Upper lobe of right lung (tissue), 1 donor: ENCODE measurements at regions not wholly inside any gene's neighbourhood (a gene's known extent, or its start where the extent isn't known, plus 50 kb on each side); places are given as distances from the start of the nearest gene placed in this dataset.

ENCODE experiments used
- ATAC-seq: fragments of 200-7000 bp; cut with Tn5 transposase; one replicate; pipeline ENCODE4 v1.9.1; 2020; ENCODE audit warnings: mild to moderate bottlenecking, moderate library complexity
- DNase-seq: peaks from one replicate; pipeline ENCODE4 v3.0.0-alpha.2; 2020
- H3K27ac ChIP-seq: fragments of 200-600 bp; one replicate; pipeline ENCODE4 v1.8.0; 2022
- H3K27me3 ChIP-seq: fragments of 200-600 bp; one replicate; pipeline ENCODE4 v1.8.0; 2022; ENCODE audit warnings: mild to moderate bottlenecking
- H3K36me3 ChIP-seq: fragments of 200-600 bp; one replicate; pipeline ENCODE4 v1.8.0; 2022
- H3K4me1 ChIP-seq: fragments of 200-600 bp; one replicate; pipeline ENCODE4 v1.8.0; 2022
- H3K4me3 ChIP-seq: fragments of 200-600 bp; one replicate; pipeline ENCODE4 v1.8.0; 2022; ENCODE audit warnings: mild to moderate bottlenecking
- H3K9me3 ChIP-seq: fragments of 200-600 bp; one replicate; pipeline ENCODE4 v1.8.0; 2022
- intact Hi-C: fragments of 100-400 bp; cut with DNase I; formaldehyde crosslinking; loops from one replicate; pipeline ENCODE4 v1.11.0; 2022
- TF ChIP-seq, protein P1 (sequence below): fragments of 200-600 bp; IDR thresholded peaks from one replicate; pipeline ENCODE4 v1.8.0; 2022; ENCODE audit warnings: antibody characterized with exemption
- donor health status: DM: no; HTN: yes; CAD: no; lungs with severe emphysema.

DNA sequence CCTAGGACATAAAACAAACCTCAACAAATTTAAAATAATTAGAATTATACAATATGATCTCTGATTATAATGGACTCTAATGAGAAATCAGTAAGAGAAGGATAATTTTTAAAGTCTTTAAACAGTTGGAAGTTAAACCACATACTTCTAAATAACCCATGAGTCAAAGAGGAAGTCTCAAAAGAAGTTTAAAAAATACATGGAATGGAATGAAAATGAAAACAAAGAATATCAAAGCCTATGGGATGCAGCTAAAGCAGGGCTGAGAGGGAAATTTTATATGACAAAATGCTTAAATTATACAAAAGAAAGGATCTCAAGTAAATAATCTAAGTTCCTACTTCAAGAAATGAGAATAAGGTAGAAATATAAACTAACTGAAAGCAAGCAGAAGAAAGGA lies 460.5 kb downstream of the RPS24 start:
- Histone ChIP-seq H3K4me3 (no peak overlapping the region), H3K9me3 (peaks cover 6% of the 10 kb centered on the region), H3K27me3 (no peaks in the 10 kb centered on the region), H3K36me3 (no peaks in the 10 kb centered on the region), H3K27ac (no peak overlapping the region), H3K4me1 (no peaks in the 10 kb centered on the region)
- TF ChIP-seq, protein P1, sequence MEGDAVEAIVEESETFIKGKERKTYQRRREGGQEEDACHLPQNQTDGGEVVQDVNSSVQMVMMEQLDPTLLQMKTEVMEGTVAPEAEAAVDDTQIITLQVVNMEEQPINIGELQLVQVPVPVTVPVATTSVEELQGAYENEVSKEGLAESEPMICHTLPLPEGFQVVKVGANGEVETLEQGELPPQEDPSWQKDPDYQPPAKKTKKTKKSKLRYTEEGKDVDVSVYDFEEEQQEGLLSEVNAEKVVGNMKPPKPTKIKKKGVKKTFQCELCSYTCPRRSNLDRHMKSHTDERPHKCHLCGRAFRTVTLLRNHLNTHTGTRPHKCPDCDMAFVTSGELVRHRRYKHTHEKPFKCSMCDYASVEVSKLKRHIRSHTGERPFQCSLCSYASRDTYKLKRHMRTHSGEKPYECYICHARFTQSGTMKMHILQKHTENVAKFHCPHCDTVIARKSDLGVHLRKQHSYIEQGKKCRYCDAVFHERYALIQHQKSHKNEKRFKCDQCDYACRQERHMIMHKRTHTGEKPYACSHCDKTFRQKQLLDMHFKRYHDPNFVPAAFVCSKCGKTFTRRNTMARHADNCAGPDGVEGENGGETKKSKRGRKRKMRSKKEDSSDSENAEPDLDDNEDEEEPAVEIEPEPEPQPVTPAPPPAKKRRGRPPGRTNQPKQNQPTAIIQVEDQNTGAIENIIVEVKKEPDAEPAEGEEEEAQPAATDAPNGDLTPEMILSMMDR: no peak
- intact Hi-C loops: no loop called here
- DNase-seq (no peak), ATAC-seq (no peak)

DNA sequence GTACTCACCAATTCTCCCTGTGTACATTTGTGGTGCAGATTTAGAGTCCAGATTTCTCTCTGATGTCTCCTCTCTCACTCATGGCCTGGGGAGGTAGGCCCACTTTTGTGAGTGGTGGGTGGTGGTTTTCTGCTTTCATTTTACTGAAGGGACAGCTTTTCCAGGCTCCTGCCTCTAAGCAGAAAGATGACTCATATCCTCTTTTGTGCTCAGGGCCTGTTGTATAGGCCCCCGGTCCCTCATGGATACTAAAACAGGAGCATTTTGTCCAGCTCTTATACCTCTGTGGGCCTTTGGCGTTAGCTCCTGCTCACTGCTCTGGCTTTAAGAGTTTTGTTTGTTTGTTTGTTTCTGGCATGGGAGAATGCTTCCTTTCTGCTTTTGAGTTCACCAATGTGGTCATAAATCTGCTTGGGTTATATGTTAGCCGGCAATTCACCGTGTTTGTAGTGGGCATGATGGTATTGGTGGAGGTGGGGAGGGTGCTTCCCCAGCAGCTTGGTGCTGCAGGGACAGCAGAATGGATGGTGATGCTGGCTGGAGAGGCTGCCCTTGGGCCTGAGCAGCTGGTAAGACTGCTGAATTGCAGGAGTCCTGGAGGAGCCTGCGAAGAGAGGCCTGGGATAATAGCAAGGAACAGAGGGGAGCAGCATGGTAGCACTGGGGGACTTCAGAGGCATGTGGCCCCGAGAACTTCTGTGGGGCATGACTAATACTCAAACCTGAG lies 468.7 kb downstream of the RPS24 start:
- Histone ChIP-seq H3K36me3 (no peaks in the 10 kb centered on the region), H3K4me1 (no peaks in the 10 kb centered on the region), H3K9me3 (no peaks in the 10 kb centered on the region), H3K4me3 (no peak overlapping the region), H3K27ac (no peak overlapping the region), H3K27me3 (no peaks in the 10 kb centered on the region)
- intact Hi-C loops: no loop called here
- DNase-seq (no peak), ATAC-seq (no peak)
- TF ChIP-seq, protein P1: no peak

GRCh38 chr10:78504181-78504580 lies 470.5 kb downstream of the RPS24 start:
- H3K36me3 ChIP-seq: no peaks in the 10 kb centered on the region
- H3K27ac ChIP-seq: no peak overlapping the region
- no peak for ATAC-seq
- no peaks in the 10 kb centered on the region for H3K27me3 ChIP-seq
- no peak overlapping the region for H3K4me3 ChIP-seq
- H3K4me1 ChIP-seq: no peaks in the 10 kb centered on the region
- intact Hi-C loops: no loop called here
- no peaks in the 10 kb centered on the region for H3K9me3 ChIP-seq
- DNase-seq: no peak
- TF ChIP-seq, protein P1: no peak

DNA sequence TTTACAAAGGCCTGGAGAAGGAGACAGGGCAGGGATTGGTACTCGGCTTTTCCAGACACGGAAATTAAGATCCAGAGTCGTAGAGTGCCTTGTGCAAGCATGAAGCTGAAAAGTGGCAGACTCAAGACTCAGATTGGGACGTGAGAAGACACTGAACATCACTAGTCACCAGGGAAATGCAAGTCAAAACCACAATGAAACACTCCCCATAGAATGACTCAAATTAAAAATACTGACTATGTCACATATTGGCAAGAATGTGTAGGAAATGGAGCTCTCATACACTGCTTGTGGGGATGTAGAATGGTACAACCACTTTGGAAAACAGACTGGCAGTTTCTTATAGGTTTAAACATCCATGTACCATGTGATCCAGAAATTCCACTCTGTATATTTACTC lies 472.0 kb downstream of the RPS24 start:
- ATAC-seq: no peak
- H3K27ac ChIP-seq: no peak overlapping the region
- DNase-seq: no peak
- no peaks in the 10 kb centered on the region for H3K4me1 ChIP-seq
- H3K27me3 ChIP-seq: no peaks in the 10 kb centered on the region
- H3K9me3 ChIP-seq: no peaks in the 10 kb centered on the region
- no peaks in the 10 kb centered on the region for H3K36me3 ChIP-seq
- TF ChIP-seq, protein P1: no peak
- intact Hi-C loops: no loop called here
- H3K4me3 ChIP-seq: no peak overlapping the region

DNA sequence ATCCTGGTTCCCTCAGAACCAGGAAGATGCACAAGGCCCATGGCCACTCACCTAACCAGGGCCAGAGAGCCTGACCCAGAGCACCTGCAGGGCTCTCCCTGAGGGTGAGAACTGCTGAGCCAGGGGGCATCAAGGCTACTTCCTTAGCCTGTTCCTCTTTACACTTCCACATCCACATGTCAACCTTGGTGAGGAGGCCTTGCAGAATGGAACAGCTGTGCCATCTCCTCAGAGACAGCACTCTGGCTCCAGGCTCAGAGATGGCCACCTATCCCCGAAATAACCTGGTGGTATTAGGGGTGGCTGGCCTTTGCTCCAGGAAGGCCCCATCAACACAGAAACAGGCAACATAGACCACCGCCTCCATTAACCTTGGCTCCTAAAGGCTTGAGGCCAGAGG lies 473.0 kb downstream of the RPS24 start:
- intact Hi-C loops: no loop called here
- H3K9me3 ChIP-seq: no peaks in the 10 kb centered on the region
- no peak overlapping the region for H3K27ac ChIP-seq
- H3K4me1 ChIP-seq: peaks cover 4% of the 10 kb centered on the region
- H3K36me3 ChIP-seq: no peaks in the 10 kb centered on the region
- H3K4me3 ChIP-seq: no peak overlapping the region
- DNase-seq: no peak
- H3K27me3 ChIP-seq: no peaks in the 10 kb centered on the region
- no peak for ATAC-seq
- TF ChIP-seq, protein P1: no peak
